GM12864 (cell line): ENCODE measurements at regions not wholly inside any gene's neighbourhood (a gene's known extent, or its start where the extent isn't known, plus 50 kb on each side); places are given as distances from the start of the nearest gene placed in this dataset.

Source experiments
- DNase-seq: peaks from one replicate; pipeline ENCODE4 v3.0.0-alpha.2; 2011; ENCODE audit warnings: low read depth
- H3K4me3 ChIP-seq: 2 replicates; pipeline ENCODE4 v1.5.1; 2011; ENCODE audit warnings: mild to moderate bottlenecking, low read depth, low read length, control low read depth
- TF ChIP-seq, protein P1 (sequence below): IDR thresholded peaks from 2 replicates; pipeline ENCODE4 v1.5.1; 2011; ENCODE audit warnings: low read depth, mild to moderate bottlenecking, moderate library complexity, low read length, control low read depth, inconsistent platforms; ENCODE audit errors: missing control alignments

- no peak overlapping the region for H3K4me3 ChIP-seq
- DNase-seq, result no peak
- TF ChIP-seq, protein P1, sequence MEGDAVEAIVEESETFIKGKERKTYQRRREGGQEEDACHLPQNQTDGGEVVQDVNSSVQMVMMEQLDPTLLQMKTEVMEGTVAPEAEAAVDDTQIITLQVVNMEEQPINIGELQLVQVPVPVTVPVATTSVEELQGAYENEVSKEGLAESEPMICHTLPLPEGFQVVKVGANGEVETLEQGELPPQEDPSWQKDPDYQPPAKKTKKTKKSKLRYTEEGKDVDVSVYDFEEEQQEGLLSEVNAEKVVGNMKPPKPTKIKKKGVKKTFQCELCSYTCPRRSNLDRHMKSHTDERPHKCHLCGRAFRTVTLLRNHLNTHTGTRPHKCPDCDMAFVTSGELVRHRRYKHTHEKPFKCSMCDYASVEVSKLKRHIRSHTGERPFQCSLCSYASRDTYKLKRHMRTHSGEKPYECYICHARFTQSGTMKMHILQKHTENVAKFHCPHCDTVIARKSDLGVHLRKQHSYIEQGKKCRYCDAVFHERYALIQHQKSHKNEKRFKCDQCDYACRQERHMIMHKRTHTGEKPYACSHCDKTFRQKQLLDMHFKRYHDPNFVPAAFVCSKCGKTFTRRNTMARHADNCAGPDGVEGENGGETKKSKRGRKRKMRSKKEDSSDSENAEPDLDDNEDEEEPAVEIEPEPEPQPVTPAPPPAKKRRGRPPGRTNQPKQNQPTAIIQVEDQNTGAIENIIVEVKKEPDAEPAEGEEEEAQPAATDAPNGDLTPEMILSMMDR, result no peak
Measured at GRCh38 chr5:145579301-145579700, 255.8 kb downstream of the PRELID2 start.

GRCh38 chr5:145574889-145575573 is 260.1 kb downstream of the PRELID2 start:
- no peak for DNase-seq
- no peak overlapping the region for H3K4me3 ChIP-seq
- TF ChIP-seq, protein P1, result no peak

DNA sequence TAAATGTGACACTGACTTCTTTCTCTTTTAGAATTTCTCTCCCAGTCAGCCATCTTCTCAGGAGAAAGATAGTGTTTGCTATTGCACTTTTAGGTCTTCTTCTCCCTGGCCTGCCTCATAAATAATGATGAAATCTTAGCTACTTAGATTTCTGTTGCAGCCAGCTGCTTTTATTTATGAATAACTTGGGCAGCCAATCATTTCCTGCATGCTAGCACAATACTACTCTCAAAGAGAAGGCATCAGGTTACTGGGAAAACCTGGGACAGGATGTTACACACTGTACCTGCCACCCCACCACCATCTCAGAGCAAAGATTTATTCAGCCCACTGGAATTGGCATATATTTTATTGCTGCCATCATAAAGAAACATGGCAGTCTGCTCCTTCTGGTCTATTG is 266.6 kb downstream of the PRELID2 start:
- TF ChIP-seq, protein P1, result no peak
- DNase-seq, result no peak
- H3K4me3 ChIP-seq, result no peak overlapping the region

DNA sequence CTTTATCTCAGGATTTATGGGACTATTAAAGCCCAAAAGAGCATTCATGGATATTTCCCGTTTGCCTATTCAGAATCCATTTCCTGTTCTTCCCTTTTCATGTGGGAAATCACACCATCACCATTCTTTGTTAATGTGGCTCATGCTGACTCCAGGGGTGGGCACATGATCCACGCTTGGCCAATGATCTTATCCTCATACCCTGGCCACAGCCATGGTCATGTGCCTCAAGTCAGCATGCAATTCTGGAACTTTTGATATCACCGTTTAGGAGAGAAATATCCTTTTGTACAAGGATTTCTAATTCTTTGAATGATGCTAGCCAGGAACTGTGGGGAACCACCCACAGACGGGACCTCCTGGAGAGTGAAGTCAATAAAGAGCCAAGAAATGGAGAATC is 272.2 kb downstream of the PRELID2 start:
- no peak for DNase-seq
- no peak overlapping the region for H3K4me3 ChIP-seq
- TF ChIP-seq, protein P1, result no peak

- DNase-seq, result no peak
- TF ChIP-seq, protein P1, result no peak
Measured at GRCh38 chr5:145558288-145558687, 276.9 kb downstream of the PRELID2 start.

GRCh38 chr5:145557345-145557744 is 277.8 kb downstream of the PRELID2 start:
- DNase-seq, result no peak
- TF ChIP-seq, protein P1, result no peak
- H3K4me3 ChIP-seq, result no peak overlapping the region

More at GRCh38 chr5:145558288-145558687, 276.9 kb downstream of the PRELID2 start:
- H3K4me3 ChIP-seq, result no peak overlapping the region

DNA sequence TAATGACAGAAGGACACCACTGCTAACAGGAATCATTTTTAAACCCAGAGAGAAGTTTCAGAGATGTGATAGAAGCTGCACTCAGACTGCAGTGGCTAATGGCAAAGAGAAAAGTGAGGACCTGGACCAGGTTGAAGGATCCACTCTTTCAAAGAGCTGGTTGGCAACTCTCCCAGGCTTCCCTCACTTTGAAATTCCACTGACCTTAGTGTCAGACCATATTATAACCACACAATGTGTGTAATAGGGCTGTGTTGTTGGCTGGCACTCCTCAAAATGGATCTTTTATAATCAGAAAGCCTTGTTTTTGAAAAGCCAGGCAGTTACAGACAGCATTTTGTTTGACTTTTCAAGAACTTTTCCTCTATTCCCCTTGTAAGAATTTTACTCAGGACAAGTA is 280.7 kb downstream of the PRELID2 start:
- TF ChIP-seq, protein P1, result no peak
- no peak overlapping the region for H3K4me3 ChIP-seq
- no peak for DNase-seq
